Hematopoietic multipotent progenitor cell treated with erythropoietin and hydrocortisone succinate and interleukin-3 and kit ligand, for 4 days (in vitro differentiated cells): ENCODE measurements at regions not wholly inside any gene's neighbourhood (a gene's known extent, or its start where the extent isn't known, plus 50 kb on each side); places are given as distances from the start of the nearest gene placed in this dataset.
"Not testable (repeated sequence)": the region's sequence is repeated elsewhere in the genome, so short reads cannot be mapped to it uniquely, and the experiment has no call there.

Experiments used
- DNase-seq: peaks from one replicate; pipeline ENCODE4 v3.0.0-alpha.2; 2015

- no peak for DNase-seq
Measured at GRCh38 chr3:29152379-29152778, 128.5 kb upstream of the RBMS3 start.

GRCh38 chr3:29153811-29154210, 127.1 kb upstream of the RBMS3 start:
- peak; percentile 60 for DNase-seq

- DNase-seq = no peak
Measured at GRCh38 chr3:29156086-29156715, 124.7 kb upstream of the RBMS3 start.

- DNase-seq = no peak
Measured at GRCh38 chr3:29164825-29165224, 116.0 kb upstream of the RBMS3 start.

- DNase-seq = no peak
Measured at GRCh38 chr3:29167180-29167579, 113.7 kb upstream of the RBMS3 start.

- DNase-seq = no peak
Measured at GRCh38 chr3:29168081-29168480, 112.8 kb upstream of the RBMS3 start.

- DNase-seq = no peak
Measured at GRCh38 chr3:29168696-29169095, 112.2 kb upstream of the RBMS3 start.

- no peak for DNase-seq
Measured at GRCh38 chr3:29169451-29169850, 111.4 kb upstream of the RBMS3 start.

- DNase-seq = no peak
Measured at GRCh38 chr3:29171043-29171990, 109.6 kb upstream of the RBMS3 start.

GRCh38 chr3:29176501-29176900, 104.4 kb upstream of the RBMS3 start:
- DNase-seq = no peak

- no peak for DNase-seq
Measured at GRCh38 chr3:29178809-29179793, 101.8 kb upstream of the RBMS3 start.

GRCh38 chr3:29181149-29181780, 99.6 kb upstream of the RBMS3 start:
- no peak for DNase-seq

GRCh38 chr3:29181872-29182271, 99.0 kb upstream of the RBMS3 start:
- DNase-seq = no peak

- not testable (repeated sequence) for DNase-seq
Measured at GRCh38 chr3:29182828-29183227, 98.0 kb upstream of the RBMS3 start.

GRCh38 chr3:29183346-29184087, 97.4 kb upstream of the RBMS3 start:
- DNase-seq = no peak

GRCh38 chr3:29185706-29186105, 95.2 kb upstream of the RBMS3 start:
- no peak for DNase-seq

GRCh38 chr3:29186131-29186599, 94.7 kb upstream of the RBMS3 start:
- no peak for DNase-seq

- no peak for DNase-seq
Measured at GRCh38 chr3:29186982-29187725, 93.7 kb upstream of the RBMS3 start.

GRCh38 chr3:29189328-29189727, 91.5 kb upstream of the RBMS3 start:
- no peak for DNase-seq

GRCh38 chr3:29194139-29194538, 86.7 kb upstream of the RBMS3 start:
- no peak for DNase-seq

- no peak for DNase-seq
Measured at GRCh38 chr3:29195056-29195455, 85.8 kb upstream of the RBMS3 start.
